ENCODE measurements at regions not wholly inside any gene's neighbourhood (a gene's known extent, or its start where the extent isn't known, plus 50 kb on each side); places are given as distances from the start of the nearest gene placed in this dataset.

DNA sequence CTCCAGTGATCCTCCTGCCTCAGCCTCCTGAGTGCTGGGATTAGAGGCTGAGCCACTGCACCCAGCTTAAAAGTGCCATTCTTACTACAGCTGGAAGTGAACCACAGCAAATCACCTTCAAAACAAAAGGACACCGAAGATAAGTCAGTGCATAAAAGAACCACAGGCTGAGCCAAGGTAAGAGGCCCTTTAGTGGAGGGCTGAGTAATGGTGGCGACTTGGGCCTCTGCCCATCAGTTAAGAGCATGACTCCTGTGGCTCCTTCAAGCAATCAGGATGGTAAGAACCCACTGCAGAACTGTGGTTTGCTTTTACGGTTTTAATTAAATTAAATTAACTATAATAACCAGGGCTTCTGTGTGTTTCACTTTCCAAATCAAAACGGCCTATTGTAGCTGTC, 75.1 kb downstream of the CTAGE1 start:
- no peak overlapping the region for H3K4me3 ChIP-seq (replicated peaks; ENCODE audit: low read depth, low read length)
- no peak for TF ChIP-seq CTCF (IDR thresholded peaks at IDR 0.05; ENCODE audit: low read depth, low read length, missing control alignments)
- DNase-seq (ENCODE audit: extremely low read depth, low read depth), result no peak

GRCh38 chr18:22340331-22340730, 77.4 kb downstream of the CTAGE1 start:
- no peak for DNase-seq (ENCODE audit: extremely low read depth, low read depth)
- H3K4me3 ChIP-seq (replicated peaks; ENCODE audit: low read depth, low read length), result no peak overlapping the region

GRCh38 chr18:22339913-22340312, 77.8 kb downstream of the CTAGE1 start:
- no peak for DNase-seq (ENCODE audit: extremely low read depth, low read depth)
- H3K4me3 ChIP-seq (replicated peaks; ENCODE audit: low read depth, low read length), result no peak overlapping the region
- TF ChIP-seq CTCF (IDR thresholded peaks at IDR 0.05; ENCODE audit: low read depth, low read length, missing control alignments), result no peak

More at GRCh38 chr18:22340331-22340730, 77.4 kb downstream of the CTAGE1 start:
- no peak for TF ChIP-seq CTCF (IDR thresholded peaks at IDR 0.05; ENCODE audit: low read depth, low read length, missing control alignments)

DNA sequence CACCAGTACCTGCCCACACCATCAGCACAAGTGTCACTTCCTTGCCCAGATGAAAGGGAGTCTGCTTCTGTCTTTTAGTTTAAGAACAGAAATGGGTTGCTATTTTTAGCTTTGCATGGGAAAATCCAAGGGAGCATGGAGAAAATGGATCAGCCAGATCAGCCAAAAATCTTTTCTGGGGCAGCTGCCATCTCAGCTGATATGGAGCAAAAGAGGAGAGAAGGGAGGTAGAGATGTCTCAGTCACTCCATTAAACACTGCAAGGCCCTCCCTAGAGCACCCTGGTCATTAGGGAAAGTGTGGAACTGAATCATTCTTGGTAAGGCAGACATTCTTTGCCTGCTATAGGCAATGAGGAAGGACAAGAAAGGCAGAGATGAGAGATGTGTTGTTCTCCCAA, 79.9 kb downstream of the CTAGE1 start:
- TF ChIP-seq CTCF (IDR thresholded peaks at IDR 0.05; ENCODE audit: low read depth, low read length, missing control alignments), result no peak
- no peak overlapping the region for H3K4me3 ChIP-seq (replicated peaks; ENCODE audit: low read depth, low read length)
- no peak for DNase-seq (ENCODE audit: extremely low read depth, low read depth)

GRCh38 chr18:22337306-22337705, 80.4 kb downstream of the CTAGE1 start:
- DNase-seq (ENCODE audit: extremely low read depth, low read depth), result no peak
- TF ChIP-seq CTCF (IDR thresholded peaks at IDR 0.05; ENCODE audit: low read depth, low read length, missing control alignments), result no peak
- H3K4me3 ChIP-seq (replicated peaks; ENCODE audit: low read depth, low read length), result no peak overlapping the region

GRCh38 chr18:22336406-22336805, 81.3 kb downstream of the CTAGE1 start:
- H3K4me3 ChIP-seq (replicated peaks; ENCODE audit: low read depth, low read length), result no peak overlapping the region
- no peak for TF ChIP-seq CTCF (IDR thresholded peaks at IDR 0.05; ENCODE audit: low read depth, low read length, missing control alignments)
- DNase-seq (ENCODE audit: extremely low read depth, low read depth), result no peak

GRCh38 chr18:22335731-22336198, 82.0 kb downstream of the CTAGE1 start:
- H3K4me3 ChIP-seq (replicated peaks; ENCODE audit: low read depth, low read length), result no peak overlapping the region
- no peak for TF ChIP-seq CTCF (IDR thresholded peaks at IDR 0.05; ENCODE audit: low read depth, low read length, missing control alignments)
- no peak for DNase-seq (ENCODE audit: extremely low read depth, low read depth)
